H9 (cell line): ENCODE measurements at regions not wholly inside any gene's neighbourhood (a gene's known extent, or its start where the extent isn't known, plus 50 kb on each side); places are given as distances from the start of the nearest gene placed in this dataset.

Experiments
- DNase-seq: peaks from one replicate; pipeline ENCODE4 v3.0.0-alpha.2; 2017
- H2AFZ ChIP-seq: one replicate; pipeline ENCODE4 v1.6.1; 2013; ENCODE audit warnings: mild to moderate bottlenecking, low read length, control low read depth, moderate library complexity
- H2AK5ac ChIP-seq: 2 replicates; pipeline ENCODE4 v1.6.1; 2013; ENCODE audit warnings: low read length, control low read depth, mixed read lengths; ENCODE audit not compliant: insufficient read length
- H2BK120ac ChIP-seq: one replicate; pipeline ENCODE4 v1.6.1; 2013; ENCODE audit warnings: low read depth, mild to moderate bottlenecking, low read length, control low read depth, inconsistent platforms; ENCODE audit not compliant: poor library complexity, severe bottlenecking
- H2BK12ac ChIP-seq: 2 replicates; pipeline ENCODE4 v1.6.1; 2013; ENCODE audit warnings: low read length, control low read depth, mixed read lengths, low read depth; ENCODE audit not compliant: insufficient read length
- H2BK15ac ChIP-seq: 2 replicates; pipeline ENCODE4 v1.6.1; 2013; ENCODE audit warnings: low read depth, low read length, control low read depth
- H2BK20ac ChIP-seq: one replicate; pipeline ENCODE4 v1.6.1; 2013; ENCODE audit warnings: low read depth, mild to moderate bottlenecking, low read length, control low read depth, inconsistent platforms; ENCODE audit not compliant: poor library complexity, severe bottlenecking
- H2BK5ac ChIP-seq: 2 replicates; pipeline ENCODE4 v1.6.1; 2013; ENCODE audit warnings: low read length, control low read depth, mixed read lengths; ENCODE audit not compliant: insufficient read length
- H3K14ac ChIP-seq: 2 replicates; pipeline ENCODE4 v1.6.1; 2013; ENCODE audit warnings: low read length, control low read depth; ENCODE audit not compliant: insufficient read depth
- H3K18ac ChIP-seq: 2 replicates; pipeline ENCODE4 v1.6.1; 2013; ENCODE audit warnings: low read depth, mild to moderate bottlenecking, mixed read lengths, low read length, control low read depth; ENCODE audit not compliant: insufficient read length
- H3K23ac ChIP-seq: 2 replicates; pipeline ENCODE4 v1.6.1; 2013; ENCODE audit warnings: low read length, control low read depth, mixed read lengths, low read depth; ENCODE audit not compliant: insufficient read length
- H3K23me2 ChIP-seq: 2 replicates; pipeline ENCODE4 v1.6.1; 2013; ENCODE audit warnings: low read depth, mild to moderate bottlenecking, mixed read lengths, low read length, control low read depth; ENCODE audit not compliant: insufficient read length, poor library complexity, severe bottlenecking
- H3K27ac ChIP-seq: 2 replicates; pipeline ENCODE4 v1.5.1; 2013; ENCODE audit warnings: low read length, control low read depth, mixed read lengths, low read depth; ENCODE audit not compliant: insufficient read length
- H3K27me3 ChIP-seq: 2 replicates; pipeline ENCODE4 v1.6.1; 2013; ENCODE audit warnings: low read length, control low read depth, inconsistent platforms; ENCODE audit not compliant: insufficient read depth
- H3K4ac ChIP-seq: 2 replicates; pipeline ENCODE4 v1.6.1; 2013; ENCODE audit warnings: low read depth, mild to moderate bottlenecking, control low read depth, inconsistent platforms, low read length, moderate library complexity
- H3K4me1 ChIP-seq: 2 replicates; pipeline ENCODE4 v1.6.1; 2013; ENCODE audit warnings: low read length, control low read depth, inconsistent platforms; ENCODE audit not compliant: insufficient read depth
- H3K4me2 ChIP-seq: 2 replicates; pipeline ENCODE4 v1.6.1; 2013; ENCODE audit warnings: low read length, control low read depth, mixed read lengths; ENCODE audit not compliant: insufficient read length, insufficient read depth
- H3K56ac ChIP-seq: 2 replicates; pipeline ENCODE4 v1.6.1; 2013; ENCODE audit warnings: low read depth, mild to moderate bottlenecking, mixed read lengths, low read length, control low read depth; ENCODE audit not compliant: insufficient read length
- H3K79me1 ChIP-seq: 2 replicates; pipeline ENCODE4 v1.6.1; 2013; ENCODE audit warnings: low read depth, mild to moderate bottlenecking, moderate library complexity, low read length, control low read depth, inconsistent platforms; ENCODE audit not compliant: insufficient read depth, poor library complexity, severe bottlenecking
- H3K79me2 ChIP-seq: 2 replicates; pipeline ENCODE4 v1.6.1; 2013; ENCODE audit warnings: low read length, control low read depth, inconsistent platforms; ENCODE audit not compliant: insufficient read depth
- H3K9ac ChIP-seq: 2 replicates; pipeline ENCODE4 v1.6.1; 2013; ENCODE audit warnings: low read length, control low read depth, mixed read lengths; ENCODE audit not compliant: insufficient read length; ENCODE audit errors: extremely low read depth
- H3K9me3 ChIP-seq: one replicate; pipeline ENCODE4 v1.6.1; 2013; ENCODE audit warnings: low read depth, low read length, inconsistent platforms; ENCODE audit not compliant: control insufficient read depth
- H3T11ph ChIP-seq: one replicate; pipeline ENCODE4 v1.6.1; 2013; ENCODE audit warnings: mild to moderate bottlenecking, low read length, control low read depth, inconsistent platforms
- H4K20me1 ChIP-seq: one replicate; pipeline ENCODE4 v1.6.1; 2013; ENCODE audit not compliant: control insufficient read depth, insufficient read length, insufficient read depth
- H4K5ac ChIP-seq: 2 replicates; pipeline ENCODE4 v1.6.1; 2013; ENCODE audit warnings: low read depth, mild to moderate bottlenecking, mixed read lengths, low read length, control low read depth; ENCODE audit not compliant: insufficient read length
- H4K8ac ChIP-seq: replicated peaks from 2 replicates; pipeline ENCODE4 v1.6.1; 2013; ENCODE audit warnings: low read length, control low read depth, mixed read lengths, low read depth; ENCODE audit not compliant: insufficient read length
- H4K91ac ChIP-seq: 2 replicates; pipeline ENCODE4 v1.6.1; 2013; ENCODE audit warnings: low read depth, mild to moderate bottlenecking, moderate library complexity, mixed read lengths, low read length, control low read depth; ENCODE audit not compliant: insufficient read length
- H3K27ac Mint-ChIP-seq, 3 experiments: 2 replicates in 2 of 3; 3 replicates in 1 of 3; pipeline ENCODE4 v1.8.0; 2020 to 2021; ENCODE audit warnings: mixed read lengths in 3 of 3, mild to moderate bottlenecking in 1 of 3, moderate library complexity in 1 of 3
- H3K27me3 Mint-ChIP-seq: 2 replicates; pipeline ENCODE4 v1.8.0; 2021; ENCODE audit warnings: low read depth, mild to moderate bottlenecking, moderate library complexity, mixed read lengths
- H3K36me3 Mint-ChIP-seq, 3 experiments: 2 replicates in 2 of 3; 3 replicates in 1 of 3; pipeline ENCODE4 v1.8.0; 2020 to 2021; ENCODE audit warnings: low read depth in 3 of 3, mixed read lengths in 3 of 3; ENCODE audit not compliant: insufficient read depth in 1 of 3
- H3K4me1 Mint-ChIP-seq, 2 experiments: 2 replicates each; pipeline ENCODE4 v1.8.0; 2020; ENCODE audit warnings: mixed read lengths in 2 of 2
- H3K4me3 Mint-ChIP-seq, 2 experiments: 2 replicates in 1 of 2; 3 replicates in 1 of 2; pipeline ENCODE4 v1.8.0; 2020 to 2021; ENCODE audit warnings: mild to moderate bottlenecking in 2 of 2, mixed read lengths in 2 of 2, moderate library complexity in 1 of 2
- H3K9me3 Mint-ChIP-seq, 2 experiments: 2 replicates in 1 of 2; 3 replicates in 1 of 2; pipeline ENCODE4 v1.8.0; 2020; ENCODE audit warnings: mild to moderate bottlenecking in 2 of 2, mixed read lengths in 2 of 2, moderate library complexity in 1 of 2
- CTCF ChIP-seq: fragments of 200-600 bp; sonication (generic); conservative IDR thresholded peaks from 3 replicates; pipeline ENCODE4 v1.8.0; 2021; ENCODE audit warnings: antibody characterized with exemption, mild to moderate bottlenecking
- WGBS: extraction: QIAGEN DNeasy Blood & Tissue Kit; methylation state at CpG from one replicate; pipeline ENCODE4 v1.1.7; 2013; ENCODE audit warnings: missing lambda C conversion rate, low lambda C conversion rate, mixed read lengths; ENCODE audit not compliant: insufficient read length; ENCODE audit errors: extremely low coverage; 5-methylcytosine and 5-hydroxymethylcytosine counted together

GRCh38 chr6:105781915-105782314 is 304.2 kb upstream of the PRDM1 start:
- Histone ChIP-seq H4K5ac (no peak overlapping the region), H4K8ac (no peak overlapping the region), H3K9ac (no peak overlapping the region), H2BK5ac (no peak overlapping the region), H2AK5ac (no peak overlapping the region), H3K9me3 (no peaks in the 10 kb centered on the region), H3K4me2 (no peak overlapping the region), H3K4ac (no peak overlapping the region), H2BK12ac (no peak overlapping the region), H3K4me1 (peaks cover 1% of the 10 kb centered on the region; the same call in 1 of the 2 replicates), H3K14ac (no peak overlapping the region), H3K18ac (no peak overlapping the region), H4K91ac (no peak overlapping the region), H4K20me1 (no peaks in the 10 kb centered on the region), H2BK120ac (no peak overlapping the region), H3T11ph (no peak overlapping the region), H3K79me2 (no peaks in the 10 kb centered on the region), H3K56ac (no peak overlapping the region), H2BK20ac (no peak overlapping the region), H2AFZ (no peak overlapping the region), H3K79me1 (no peaks in the 10 kb centered on the region), H3K27me3 (no peaks in the 10 kb centered on the region), H3K27ac (no peak overlapping the region), H3K23me2 (no peaks in the 10 kb centered on the region), H2BK15ac (no peak overlapping the region), H3K23ac (no peak overlapping the region)
- peaks cover 3 to 8% of the 10 kb centered on the region in 2 experiments; a peak in 2 of 5 replicates for H3K9me3 Mint-ChIP-seq
- 0 out of 7 replicates have a peak, but pooled peaks cover 0 to 7% (median 0%) of the 10 kb centered on the region in 3 experiments for H3K36me3 Mint-ChIP-seq
- H3K27ac Mint-ChIP-seq = no peak overlapping the region
- no CpG with 5 or more reads among the region's 3 CpGs for WGBS
- no peak for DNase-seq
- no peak for TF ChIP-seq CTCF
- H3K4me3 Mint-ChIP-seq = no peak overlapping the region
- peaks cover 5 to 10% of the 10 kb centered on the region in 2 experiments; a peak in 3 of 4 replicates for H3K4me1 Mint-ChIP-seq
- H3K27me3 Mint-ChIP-seq = no peaks in the 10 kb centered on the region; the same call in 1 of the 2 replicates
